B cell (primary cell): ENCODE measurements at regions not wholly inside any gene's neighbourhood (a gene's known extent, or its start where the extent isn't known, plus 50 kb on each side); places are given as distances from the start of the nearest gene placed in this dataset.

Experiments used
- ATAC-seq: fragments of 200-7000 bp; cut with Tn5 transposase; one replicate; pipeline ENCODE4 v1.10.0; 2021; ENCODE audit warnings: low read depth, mild to moderate bottlenecking, moderate number of reproducible peaks, moderate library complexity
- CTCF ChIA-PET: fragments of 350-600 bp; sonication (Branson Sonifier 250); formaldehyde crosslinking; loops from one replicate; lab custom pipeline; 2021; ENCODE audit warnings: antibody characterized with exemption, inconsistent platforms; lab: Charles Lee
- POLR2A ChIA-PET: fragments of 350-600 bp; sonication (Branson Sonifier 250); formaldehyde crosslinking; loops from one replicate; lab custom pipeline; 2021; ENCODE audit warnings: antibody characterized with exemption; lab: Charles Lee
- DNase-seq: peaks from one replicate; pipeline ENCODE4 v3.0.0; 2013
- H2AFZ ChIP-seq: 2 replicates; pipeline ENCODE4 v1.6.1; 2012; ENCODE audit warnings: mild to moderate bottlenecking, low read depth, low read length; ENCODE audit not compliant: insufficient read depth, poor library complexity, severe bottlenecking
- H3K27ac ChIP-seq, 2 donors: 1 replicate in 1 of 2; 2 replicates in 1 of 2; pipeline ENCODE4 v1.5.1; 2012 to 2013; ENCODE audit warnings: low read length in 2 of 2, mild to moderate bottlenecking in 2 of 2, moderate library complexity in 1 of 2
- H3K27me3 ChIP-seq, 4 experiments: fragments of 200-600 bp in 1 of 4; sonication (generic) in 1 of 4; replicated peaks in 1 of 4; 1 replicate in 2 of 4; 2 replicates in 2 of 4; pipeline versions ENCODE4 v1.6.1 to v1.7.0; 2013 to 2016; ENCODE audit warnings: low read length in 3 of 4, mild to moderate bottlenecking in 2 of 4, mixed read lengths in 1 of 4, moderate library complexity in 1 of 4; ENCODE audit not compliant: insufficient read depth in 4 of 4, control insufficient read depth in 3 of 4; ENCODE audit errors: control extremely low read depth in 1 of 4
- H3K36me3 ChIP-seq, 2 experiments: replicated peaks in 1 of 2; 1 replicate in 1 of 2; 2 replicates in 1 of 2; pipeline versions ENCODE4 v1.6.1 to v1.7.1; 2013; ENCODE audit warnings: low read length in 1 of 2; ENCODE audit not compliant: insufficient read depth in 2 of 2, control insufficient read depth in 1 of 2; ENCODE audit errors: control extremely low read depth in 1 of 2, extremely low read depth in 1 of 2
- H3K4me1 ChIP-seq, 2 donors: fragments of 200-600 bp in 1 of 2; sonication (generic) in 1 of 2; 1 replicate in 1 of 2; 2 replicates in 1 of 2; pipeline versions ENCODE4 v1.5.1 to v1.6.1; 2013 to 2017; ENCODE audit warnings: low read length in 2 of 2; ENCODE audit not compliant: control insufficient read depth in 2 of 2, insufficient read depth in 2 of 2
- H3K4me2 ChIP-seq: replicated peaks from 2 replicates; pipeline ENCODE3; 2012; ENCODE audit warnings: mild to moderate bottlenecking, low read depth, low read length; ENCODE audit not compliant: poor library complexity, severe bottlenecking
- H3K4me3 ChIP-seq, 5 experiments: fragments of 200-600 bp in 1 of 5; sonication (generic) in 1 of 5; 1 replicate in 3 of 5; 2 replicates in 2 of 5; pipeline versions ENCODE4 v1.5.1 to v1.7.0; 2011 to 2016; ENCODE audit warnings: low read length in 4 of 5, mild to moderate bottlenecking in 4 of 5, low read depth in 2 of 5, control low read depth in 1 of 5, moderate library complexity in 1 of 5; ENCODE audit not compliant: insufficient read depth in 1 of 5; ENCODE audit errors: control extremely low read depth in 1 of 5, extremely low read depth in 1 of 5
- H3K79me2 ChIP-seq: fragments of 200-600 bp; sonication (generic); one replicate; pipeline ENCODE4 v1.6.0; 2016; ENCODE audit warnings: low read length; ENCODE audit not compliant: control insufficient read depth, insufficient read depth
- H3K9ac ChIP-seq: fragments of 200-600 bp; sonication (generic); 2 replicates; pipeline ENCODE4 v1.6.1; 2017; ENCODE audit warnings: mild to moderate bottlenecking, low read length, moderate library complexity
- H3K9me3 ChIP-seq, 3 donors: one replicate each; pipeline versions ENCODE4 v1.6.1 to v1.7.1; 2013; ENCODE audit warnings: low read length in 2 of 3; ENCODE audit not compliant: control insufficient read depth in 2 of 3, insufficient read depth in 1 of 3; ENCODE audit errors: control extremely low read depth in 1 of 3
- H4K20me1 ChIP-seq: 2 replicates; pipeline ENCODE4 v1.6.0; 2012; ENCODE audit warnings: mild to moderate bottlenecking, low read length; ENCODE audit not compliant: insufficient read depth, control insufficient read depth, poor library complexity, severe bottlenecking
- H3K27ac Mint-ChIP-seq: one replicate; pipeline ENCODE4 v1.8.0; 2021; ENCODE audit warnings: mixed read lengths
- H3K27me3 Mint-ChIP-seq: one replicate; pipeline ENCODE4 v1.8.0; 2021; ENCODE audit warnings: mixed read lengths
- H3K4me1 Mint-ChIP-seq: one replicate; pipeline ENCODE4 v1.8.0; 2021; ENCODE audit warnings: mixed read lengths
- H3K4me3 Mint-ChIP-seq: one replicate; pipeline ENCODE4 v1.8.0; 2021; ENCODE audit warnings: mixed read lengths
- H3K9me3 Mint-ChIP-seq: one replicate; pipeline ENCODE4 v1.8.0; 2022; ENCODE audit warnings: mixed read lengths; ENCODE audit not compliant: insufficient read depth
- EZH2 ChIP-seq: IDR thresholded peaks from 2 replicates; pipeline ENCODE4 v1.6.1; 2012; ENCODE audit warnings: borderline replicate concordance, low read depth, mild to moderate bottlenecking, moderate library complexity, low read length; ENCODE audit not compliant: insufficient read depth, poor library complexity, severe bottlenecking
- WGBS: methylation state at CpG from one replicate; pipeline ENCODE4 v1.1.5; 2013; ENCODE audit warnings: missing lambda C conversion rate; ENCODE audit not compliant: insufficient coverage; 5-methylcytosine and 5-hydroxymethylcytosine counted together
- intact Hi-C: fragments of 100-400 bp; cut with micrococcal nuclease; formaldehyde crosslinking; loops from one replicate; pipeline ENCODE4 v1.10.0; 2022
- TF ChIP-seq, protein P1 (sequence below): fragments of 200-600 bp; IDR thresholded peaks from one replicate; pipeline ENCODE4 v1.8.0; 2022; ENCODE audit warnings: antibody characterized with exemption, mild to moderate bottlenecking

DNA sequence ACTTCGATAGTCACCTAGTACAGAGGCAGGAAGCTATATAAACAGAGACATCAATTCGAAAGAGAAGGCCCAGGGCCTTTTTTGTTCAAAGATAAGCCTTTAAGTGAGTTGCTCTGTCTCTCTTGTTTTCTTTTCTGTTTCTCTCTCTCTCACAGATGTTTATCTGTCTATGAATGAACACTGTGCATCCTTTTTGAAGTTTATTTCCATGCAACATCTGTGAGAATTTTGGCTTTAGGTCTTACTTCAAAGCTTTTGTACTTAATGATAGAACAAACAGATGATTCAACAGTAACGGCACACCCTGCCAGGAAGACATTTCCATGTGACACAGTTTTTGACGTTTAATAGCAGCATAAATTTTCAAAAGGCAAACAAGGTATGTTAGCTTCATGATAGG lies 1413.1 kb upstream of the CDH6 start:
- Mint-ChIP-seq H3K4me3 (no peak overlapping the region), H3K27ac (no peak overlapping the region), H3K4me1 (no peaks in the 10 kb centered on the region), H3K27me3 (no peaks in the 10 kb centered on the region), H3K9me3 (peaks cover 5% of the 10 kb centered on the region)
- Histone ChIP-seq H4K20me1 (no peaks in the 10 kb centered on the region), H3K4me2 (no peak overlapping the region), H3K4me1 (no peaks in the 10 kb centered on the region), H3K9me3 (peaks cover 0 to 3% (median 0%) of the 10 kb centered on the region in 3 donors), H2AFZ (no peak overlapping the region), H3K36me3 (no peaks in the 10 kb centered on the region), H3K9ac (no peak overlapping the region), H3K27me3 (no peaks in the 10 kb centered on the region), H3K79me2 (no peaks in the 10 kb centered on the region), H3K4me3 (no peak overlapping the region), H3K27ac (no peak overlapping the region)
- DNase-seq (no peak), ATAC-seq (no peak)
- intact Hi-C loops: no loop called here
- no CpG with 5 or more reads among the region's 4 CpGs for WGBS
- POLR2A ChIA-PET: no interaction called here
- CTCF ChIA-PET: no interaction called here
- TF ChIP-seq, protein P1, sequence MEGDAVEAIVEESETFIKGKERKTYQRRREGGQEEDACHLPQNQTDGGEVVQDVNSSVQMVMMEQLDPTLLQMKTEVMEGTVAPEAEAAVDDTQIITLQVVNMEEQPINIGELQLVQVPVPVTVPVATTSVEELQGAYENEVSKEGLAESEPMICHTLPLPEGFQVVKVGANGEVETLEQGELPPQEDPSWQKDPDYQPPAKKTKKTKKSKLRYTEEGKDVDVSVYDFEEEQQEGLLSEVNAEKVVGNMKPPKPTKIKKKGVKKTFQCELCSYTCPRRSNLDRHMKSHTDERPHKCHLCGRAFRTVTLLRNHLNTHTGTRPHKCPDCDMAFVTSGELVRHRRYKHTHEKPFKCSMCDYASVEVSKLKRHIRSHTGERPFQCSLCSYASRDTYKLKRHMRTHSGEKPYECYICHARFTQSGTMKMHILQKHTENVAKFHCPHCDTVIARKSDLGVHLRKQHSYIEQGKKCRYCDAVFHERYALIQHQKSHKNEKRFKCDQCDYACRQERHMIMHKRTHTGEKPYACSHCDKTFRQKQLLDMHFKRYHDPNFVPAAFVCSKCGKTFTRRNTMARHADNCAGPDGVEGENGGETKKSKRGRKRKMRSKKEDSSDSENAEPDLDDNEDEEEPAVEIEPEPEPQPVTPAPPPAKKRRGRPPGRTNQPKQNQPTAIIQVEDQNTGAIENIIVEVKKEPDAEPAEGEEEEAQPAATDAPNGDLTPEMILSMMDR: no peak
- TF ChIP-seq EZH2: no peak

DNA sequence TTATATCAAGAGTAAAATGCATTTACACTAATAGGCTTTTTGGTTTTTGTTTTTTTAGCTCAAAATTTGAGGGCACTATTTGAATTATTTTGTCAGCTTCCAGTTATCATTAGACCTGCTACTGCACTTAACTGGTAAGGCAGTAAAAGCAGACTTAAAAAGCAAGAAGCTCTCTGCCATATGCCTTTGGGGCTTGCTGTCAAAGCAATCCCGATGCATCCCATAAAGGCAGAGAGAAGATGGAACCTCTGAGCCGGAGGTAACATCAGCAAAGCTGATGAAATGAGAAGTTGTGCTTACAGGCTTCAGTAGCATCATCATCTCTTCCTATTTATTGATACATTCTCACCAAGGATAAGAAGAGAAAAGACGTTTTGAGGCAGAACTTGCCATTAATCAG lies 1414.3 kb upstream of the CDH6 start:
- H3K9ac ChIP-seq: no peak overlapping the region
- no peak overlapping the region for H3K27ac Mint-ChIP-seq
- intact Hi-C loops: no loop called here
- H3K4me1 Mint-ChIP-seq: no peaks in the 10 kb centered on the region
- no peaks in the 10 kb centered on the region for H3K27me3 Mint-ChIP-seq
- no peaks in the 10 kb centered on the region for H3K4me1 ChIP-seq
- CTCF ChIA-PET: no interaction called here
- H3K9me3 ChIP-seq: peaks cover 0 to 3% (median 0%) of the 10 kb centered on the region in 3 donors
- H3K4me3 ChIP-seq: no peak overlapping the region
- no peaks in the 10 kb centered on the region for H3K36me3 ChIP-seq
- WGBS: 100% methylated on average over 1 of the region's 3 CpGs
- H3K9me3 Mint-ChIP-seq: no peaks in the 10 kb centered on the region
- H4K20me1 ChIP-seq: no peaks in the 10 kb centered on the region
- no peak overlapping the region for H2AFZ ChIP-seq
- H3K79me2 ChIP-seq: no peaks in the 10 kb centered on the region
- POLR2A ChIA-PET: no interaction called here
- H3K27me3 ChIP-seq: no peaks in the 10 kb centered on the region
- TF ChIP-seq, protein P1: no peak
- no peak for TF ChIP-seq EZH2
- ATAC-seq (no peak), DNase-seq (no peak)
- H3K4me2 ChIP-seq: no peak overlapping the region
- no peak overlapping the region for H3K4me3 Mint-ChIP-seq
- H3K27ac ChIP-seq: no peak overlapping the region
